ENCODE measurements at regions not wholly inside any gene's neighbourhood (a gene's known extent, or its start where the extent isn't known, plus 50 kb on each side); places are given as distances from the start of the nearest gene placed in this dataset.

- TF ChIP-seq CTCF (IDR thresholded peaks at IDR 0.05; ENCODE audit: low read depth, low read length, poor library complexity, severe bottlenecking) (no peak), EZH2phosphoT487 (IDR thresholded peaks at IDR 0.05; ENCODE audit: borderline replicate concordance, low read length) (no peak)
Measured at GRCh38 chr10:28777911-28778310, 100.6 kb downstream of the BAMBI start.

Measured in DOHH2 (cell line).